Neural progenitor cell (in vitro differentiated cells): ENCODE measurements at regions not wholly inside any gene's neighbourhood (a gene's known extent, or its start where the extent isn't known, plus 50 kb on each side); places are given as distances from the start of the nearest gene placed in this dataset.

Experiments
- DNase-seq: peaks from one replicate; pipeline ENCODE4 v3.0.0-alpha.2; 2016; ENCODE audit warnings: low spot score
- H2AFZ ChIP-seq: fragments of 200-600 bp; sonication (generic); replicated peaks from 2 replicates; pipeline ENCODE4 v1.6.1; 2016; ENCODE audit warnings: antibody characterized with exemption
- H3F3A ChIP-seq: fragments of 200-600 bp; sonication (generic); 2 replicates; pipeline ENCODE4 v1.6.1; 2016; ENCODE audit warnings: antibody characterized with exemption, low read depth
- H3K27ac ChIP-seq: fragments of 200-600 bp; sonication (generic); 2 replicates; pipeline ENCODE4 v1.5.1; 2016; ENCODE audit warnings: mild to moderate bottlenecking
- H3K27me3 ChIP-seq: fragments of 200-600 bp; sonication (generic); 2 replicates; pipeline ENCODE4 v1.6.1; 2016; ENCODE audit warnings: mild to moderate bottlenecking, moderate library complexity
- H3K36me3 ChIP-seq: fragments of 200-600 bp; sonication (generic); 2 replicates; pipeline ENCODE4 v1.5.1; 2016
- H3K4me1 ChIP-seq: fragments of 200-600 bp; sonication (generic); 2 replicates; pipeline ENCODE4 v1.6.1; 2016; ENCODE audit warnings: mixed run types
- H3K4me2 ChIP-seq: fragments of 200-600 bp; sonication (generic); 2 replicates; pipeline ENCODE4 v1.6.1; 2016
- H3K4me3 ChIP-seq: fragments of 200-600 bp; sonication (generic); 2 replicates; pipeline ENCODE4 v1.5.1; 2016
- H3K79me2 ChIP-seq: fragments of 200-600 bp; sonication (generic); 2 replicates; pipeline ENCODE4 v1.6.1; 2016; ENCODE audit warnings: low read depth
- H3K9ac ChIP-seq: fragments of 200-600 bp; sonication (generic); 2 replicates; pipeline ENCODE4 v1.6.1; 2016
- H3K9me3 ChIP-seq: fragments of 200-600 bp; sonication (generic); 2 replicates; pipeline ENCODE4 v1.5.1; 2016; ENCODE audit warnings: low read depth
- H4K20me1 ChIP-seq: fragments of 200-600 bp; sonication (generic); 2 replicates; pipeline ENCODE4 v1.6.1; 2016; ENCODE audit warnings: low read depth
- H3K27ac Mint-ChIP-seq: 3 replicates; pipeline ENCODE4 v1.8.0; 2021; ENCODE audit warnings: mixed read lengths
- H3K27me3 Mint-ChIP-seq: 2 replicates; pipeline ENCODE4 v1.8.0; 2022; ENCODE audit warnings: low read depth, mild to moderate bottlenecking, inconsistent platforms, moderate library complexity, mixed read lengths; ENCODE audit not compliant: insufficient read depth
- H3K36me3 Mint-ChIP-seq: 3 replicates; pipeline ENCODE4 v1.8.0; 2021; ENCODE audit warnings: mixed read lengths
- H3K4me1 Mint-ChIP-seq: 3 replicates; pipeline ENCODE4 v1.8.0; 2021; ENCODE audit warnings: mixed read lengths
- H3K4me3 Mint-ChIP-seq: 3 replicates; pipeline ENCODE4 v1.8.0; 2021; ENCODE audit warnings: mild to moderate bottlenecking, moderate library complexity, mixed read lengths
- H3K9me3 Mint-ChIP-seq: 3 replicates; pipeline ENCODE4 v1.8.0; 2020; ENCODE audit warnings: mixed read lengths
- EZH2 ChIP-seq: fragments of 200-600 bp; sonication (generic); IDR thresholded peaks from 2 replicates; pipeline ENCODE4 v1.6.1; 2017; ENCODE audit warnings: antibody characterized with exemption, mild to moderate bottlenecking, moderate library complexity
- EZH2phosphoT487 ChIP-seq: fragments of 200-600 bp; sonication (generic); IDR thresholded peaks from 2 replicates; pipeline ENCODE4 v1.6.1; 2017; ENCODE audit warnings: antibody characterized with exemption
- TF ChIP-seq, protein P1 (sequence below): fragments of 200-600 bp; sonication (generic); IDR thresholded peaks from 2 replicates; pipeline ENCODE4 v1.5.1; 2017; ENCODE audit warnings: antibody characterized with exemption, mild to moderate bottlenecking

DNA sequence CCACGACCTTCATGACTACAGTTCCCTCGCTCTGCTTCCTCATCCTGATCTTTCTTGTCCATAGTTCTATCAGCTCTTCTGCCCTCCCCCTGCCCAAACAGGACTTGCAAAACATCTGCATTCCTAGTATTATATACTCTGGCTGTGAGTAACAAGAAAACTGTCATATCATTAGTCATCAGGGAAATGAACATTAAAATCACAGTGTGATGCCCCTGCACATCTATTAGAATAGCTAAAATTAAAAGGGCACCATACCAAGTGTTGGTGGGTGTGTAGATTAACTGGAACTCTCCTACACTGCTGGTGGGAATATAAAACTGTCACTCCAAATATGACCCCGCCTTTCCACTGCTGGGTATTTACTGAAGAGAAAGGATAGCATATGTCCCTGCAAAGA is 141.8 kb downstream of the C7orf25 start:
- no peak for DNase-seq
- H3K9me3 ChIP-seq = no peaks in the 10 kb centered on the region
- H3K79me2 ChIP-seq = no peaks in the 10 kb centered on the region
- no peaks in the 10 kb centered on the region for H4K20me1 ChIP-seq
- H2AFZ ChIP-seq = no peak overlapping the region
- no peaks in the 10 kb centered on the region for H3K4me1 ChIP-seq
- no peaks in the 10 kb centered on the region for H3F3A ChIP-seq
- no peak overlapping the region for H3K4me2 ChIP-seq
- no peak overlapping the region for H3K4me3 ChIP-seq
- no peaks in the 10 kb centered on the region for H3K36me3 ChIP-seq
- no peaks in the 10 kb centered on the region for H3K36me3 Mint-ChIP-seq
- H3K27me3 Mint-ChIP-seq = no peaks in the 10 kb centered on the region
- TF ChIP-seq EZH2phosphoT487 (no peak), EZH2 (no peak)
- TF ChIP-seq, protein P1, sequence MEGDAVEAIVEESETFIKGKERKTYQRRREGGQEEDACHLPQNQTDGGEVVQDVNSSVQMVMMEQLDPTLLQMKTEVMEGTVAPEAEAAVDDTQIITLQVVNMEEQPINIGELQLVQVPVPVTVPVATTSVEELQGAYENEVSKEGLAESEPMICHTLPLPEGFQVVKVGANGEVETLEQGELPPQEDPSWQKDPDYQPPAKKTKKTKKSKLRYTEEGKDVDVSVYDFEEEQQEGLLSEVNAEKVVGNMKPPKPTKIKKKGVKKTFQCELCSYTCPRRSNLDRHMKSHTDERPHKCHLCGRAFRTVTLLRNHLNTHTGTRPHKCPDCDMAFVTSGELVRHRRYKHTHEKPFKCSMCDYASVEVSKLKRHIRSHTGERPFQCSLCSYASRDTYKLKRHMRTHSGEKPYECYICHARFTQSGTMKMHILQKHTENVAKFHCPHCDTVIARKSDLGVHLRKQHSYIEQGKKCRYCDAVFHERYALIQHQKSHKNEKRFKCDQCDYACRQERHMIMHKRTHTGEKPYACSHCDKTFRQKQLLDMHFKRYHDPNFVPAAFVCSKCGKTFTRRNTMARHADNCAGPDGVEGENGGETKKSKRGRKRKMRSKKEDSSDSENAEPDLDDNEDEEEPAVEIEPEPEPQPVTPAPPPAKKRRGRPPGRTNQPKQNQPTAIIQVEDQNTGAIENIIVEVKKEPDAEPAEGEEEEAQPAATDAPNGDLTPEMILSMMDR = no peak
- H3K9me3 Mint-ChIP-seq = no peaks in the 10 kb centered on the region
- H3K9ac ChIP-seq = no peak overlapping the region
- no peak overlapping the region for H3K4me3 Mint-ChIP-seq
- peaks cover 12% of the 10 kb centered on the region for H3K4me1 Mint-ChIP-seq
- no peaks in the 10 kb centered on the region for H3K27me3 ChIP-seq
- no peak overlapping the region for H3K27ac ChIP-seq
- H3K27ac Mint-ChIP-seq = no peak overlapping the region

DNA sequence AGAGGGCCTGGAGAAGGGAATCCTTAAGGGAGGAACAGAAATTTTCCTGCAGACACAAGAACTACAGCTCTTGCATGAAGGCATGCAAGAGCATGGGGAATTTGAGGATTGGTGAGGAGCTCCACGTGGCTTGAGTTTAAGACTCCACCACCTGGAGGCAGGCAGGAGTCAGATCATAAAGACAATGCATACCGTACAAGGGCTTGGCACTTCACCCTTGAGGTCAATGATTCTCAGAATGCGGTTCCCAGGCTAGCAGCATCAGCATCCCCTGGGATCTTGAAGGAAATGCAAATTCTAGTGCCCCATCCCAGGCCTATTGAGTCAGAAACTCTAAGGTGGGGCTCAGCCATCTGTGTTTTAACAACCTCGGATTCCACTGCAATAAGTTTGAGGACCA is 143.8 kb downstream of the C7orf25 start:
- Mint-ChIP-seq H3K4me3 (no peak overlapping the region), H3K27me3 (peaks cover 2% of the 10 kb centered on the region), H3K36me3 (no peaks in the 10 kb centered on the region), H3K9me3 (no peaks in the 10 kb centered on the region), H3K4me1 (peaks cover 12% of the 10 kb centered on the region), H3K27ac (no peak overlapping the region)
- no peaks in the 10 kb centered on the region for H3K79me2 ChIP-seq
- no peaks in the 10 kb centered on the region for H4K20me1 ChIP-seq
- no peak overlapping the region for H3K9ac ChIP-seq
- no peak overlapping the region for H2AFZ ChIP-seq
- no peak overlapping the region for H3K27ac ChIP-seq
- no peaks in the 10 kb centered on the region for H3F3A ChIP-seq
- no peak overlapping the region for H3K4me2 ChIP-seq
- H3K36me3 ChIP-seq = no peaks in the 10 kb centered on the region
- no peaks in the 10 kb centered on the region for H3K4me1 ChIP-seq
- DNase-seq = no peak
- TF ChIP-seq, protein P1 = no peak
- TF ChIP-seq EZH2 (no peak), EZH2phosphoT487 (no peak)
- no peaks in the 10 kb centered on the region for H3K27me3 ChIP-seq
- H3K9me3 ChIP-seq = no peaks in the 10 kb centered on the region
- H3K4me3 ChIP-seq = no peak overlapping the region

DNA sequence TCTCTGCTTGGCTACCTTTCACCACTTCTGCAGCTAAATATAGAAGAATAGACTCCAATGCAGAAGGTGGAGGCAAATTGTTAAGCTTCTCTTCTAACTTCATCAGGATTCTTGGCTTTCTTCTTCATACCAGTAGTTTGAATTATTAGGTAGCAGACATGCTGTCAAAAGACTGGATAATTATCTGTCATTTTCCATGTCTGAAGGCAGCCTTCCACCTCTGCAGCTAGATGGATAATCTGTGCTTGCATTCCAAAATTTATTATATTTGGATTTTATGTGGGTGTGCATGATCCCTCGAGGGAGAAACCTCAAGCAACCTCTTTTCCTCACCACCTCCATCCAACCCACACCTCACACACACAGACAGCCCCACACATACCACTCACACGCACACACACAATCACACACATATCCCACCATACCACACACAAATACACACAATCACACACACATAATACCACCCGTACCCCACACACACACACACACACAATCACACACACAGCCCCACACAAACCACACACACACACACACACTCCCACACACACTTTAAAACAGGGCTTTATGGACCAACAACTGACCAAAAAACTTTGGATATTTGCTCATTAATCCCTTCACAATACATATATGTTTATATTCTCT is 145.0 kb downstream of the C7orf25 start:
- H3K9ac ChIP-seq = no peak overlapping the region
- Mint-ChIP-seq H3K27ac (no peak overlapping the region), H3K4me1 (peaks cover 12% of the 10 kb centered on the region), H3K9me3 (no peaks in the 10 kb centered on the region), H3K36me3 (no peaks in the 10 kb centered on the region), H3K4me3 (no peak overlapping the region), H3K27me3 (peaks cover 2% of the 10 kb centered on the region)
- H2AFZ ChIP-seq = no peak overlapping the region
- H3F3A ChIP-seq = no peaks in the 10 kb centered on the region
- H3K36me3 ChIP-seq = no peaks in the 10 kb centered on the region
- H3K27ac ChIP-seq = no peak overlapping the region
- no peak for DNase-seq
- TF ChIP-seq, protein P1 = no peak
- TF ChIP-seq EZH2phosphoT487 = no peak
- no peak for TF ChIP-seq EZH2
- H3K4me3 ChIP-seq = no peak overlapping the region
- no peak overlapping the region for H3K4me2 ChIP-seq
- no peaks in the 10 kb centered on the region for H3K4me1 ChIP-seq
- no peaks in the 10 kb centered on the region for H4K20me1 ChIP-seq
- H3K27me3 ChIP-seq = no peaks in the 10 kb centered on the region
- no peaks in the 10 kb centered on the region for H3K79me2 ChIP-seq
- H3K9me3 ChIP-seq = no peaks in the 10 kb centered on the region
